GDM1 (cell line): ENCODE measurements at regions not wholly inside any gene's neighbourhood (a gene's known extent, or its start where the extent isn't known, plus 50 kb on each side); places are given as distances from the start of the nearest gene placed in this dataset.
"Not testable (repeated sequence)": the region's sequence is repeated elsewhere in the genome, so short reads cannot be mapped to it uniquely, and the experiment has no call there.

Experiments
- DNase-seq: peaks from one replicate; lab custom pipeline; 2025; lab: John Stamatoyannopoulos, UW

DNA sequence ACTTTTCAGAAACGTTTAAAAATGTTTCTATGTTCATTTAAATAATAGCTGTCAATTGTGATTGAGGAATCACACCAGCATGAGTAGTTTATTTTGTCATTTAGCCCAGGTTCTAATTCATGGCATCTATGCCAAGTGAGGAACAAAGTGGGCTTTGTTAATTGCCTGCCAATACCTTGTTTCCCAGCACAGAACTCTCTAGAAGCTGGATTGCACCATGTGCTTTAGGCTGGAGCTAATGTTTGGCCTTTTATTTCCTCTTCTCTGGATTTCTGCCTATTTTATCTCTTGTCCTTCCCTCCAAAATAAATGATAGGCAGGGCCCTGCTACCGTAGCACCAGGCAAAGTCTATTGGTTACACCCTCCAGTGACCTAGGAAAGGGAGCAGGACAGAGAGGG, 109.9 kb upstream of the ITGB1 start:
- DNase-seq: no peak

DNA sequence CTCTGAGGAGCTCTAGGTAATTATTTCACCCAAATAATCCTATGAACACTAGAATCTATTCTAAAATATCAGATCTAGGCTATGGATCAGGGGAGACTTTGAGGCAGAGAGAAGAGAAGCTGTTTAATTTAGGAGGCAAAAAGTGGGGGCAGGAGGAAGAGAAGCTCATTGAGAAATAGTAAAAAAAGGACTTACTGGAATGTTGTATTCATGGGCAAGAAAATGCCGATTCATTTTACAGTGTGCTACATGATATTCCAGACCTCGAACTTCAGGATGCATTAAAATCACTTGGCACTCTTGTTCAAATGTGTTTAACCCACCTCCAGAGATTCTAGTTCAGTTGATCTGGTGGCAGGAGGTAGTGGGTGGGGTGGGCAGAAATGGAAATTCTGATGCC, 109.5 kb upstream of the ITGB1 start:
- no peak for DNase-seq

DNA sequence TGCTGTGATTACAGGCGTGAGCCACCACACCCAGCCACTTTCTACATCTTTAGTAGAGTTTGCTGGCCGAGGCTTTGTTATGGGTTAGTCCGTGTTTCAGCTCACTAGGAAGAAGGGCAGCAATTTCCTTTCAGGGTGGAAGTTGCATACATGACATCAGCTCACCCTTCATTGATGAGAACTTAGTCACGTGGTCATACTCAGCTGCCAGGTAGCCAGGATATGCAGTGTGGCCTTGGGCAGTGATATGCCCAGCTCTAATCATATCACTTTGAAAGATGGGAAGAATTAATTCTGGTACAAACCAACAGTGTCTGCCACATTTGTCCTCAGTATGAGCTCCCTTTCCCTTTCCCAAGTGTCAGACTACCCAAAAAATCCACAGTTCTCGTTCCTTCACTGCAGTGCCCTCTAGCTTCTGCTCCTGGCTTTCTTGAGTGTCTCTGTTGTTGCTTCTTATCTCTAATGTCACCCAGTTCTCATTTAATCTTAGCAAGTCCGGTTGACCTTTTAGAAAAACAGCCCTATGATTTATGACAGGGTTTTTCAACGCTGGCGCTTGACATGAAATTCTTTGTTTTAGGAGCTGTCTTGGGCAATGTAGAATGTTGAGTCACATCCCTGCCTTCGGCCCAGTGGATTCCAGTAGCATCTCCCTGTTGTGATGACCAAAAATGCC, 108.7 kb upstream of the ITGB1 start:
- DNase-seq: no peak

DNA sequence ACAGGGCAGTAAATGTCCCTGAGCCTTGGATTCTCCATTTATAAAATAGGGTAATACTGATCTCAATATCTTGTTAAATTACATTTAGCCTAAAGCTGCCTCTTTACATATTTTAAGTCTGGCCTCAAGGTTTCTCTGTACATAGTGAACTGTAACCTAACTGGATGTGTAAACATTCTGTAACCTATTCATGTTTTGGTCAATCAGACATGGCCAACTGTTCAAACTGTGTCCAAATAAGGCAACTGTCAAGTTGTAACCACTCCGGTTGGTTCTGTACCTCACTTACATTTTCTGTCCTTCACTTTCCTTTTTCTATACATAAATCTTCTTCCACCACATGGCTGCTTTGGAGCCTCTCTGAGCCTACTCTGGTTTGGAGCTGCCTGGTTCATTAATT, 107.1 kb upstream of the ITGB1 start:
- DNase-seq: no peak

DNA sequence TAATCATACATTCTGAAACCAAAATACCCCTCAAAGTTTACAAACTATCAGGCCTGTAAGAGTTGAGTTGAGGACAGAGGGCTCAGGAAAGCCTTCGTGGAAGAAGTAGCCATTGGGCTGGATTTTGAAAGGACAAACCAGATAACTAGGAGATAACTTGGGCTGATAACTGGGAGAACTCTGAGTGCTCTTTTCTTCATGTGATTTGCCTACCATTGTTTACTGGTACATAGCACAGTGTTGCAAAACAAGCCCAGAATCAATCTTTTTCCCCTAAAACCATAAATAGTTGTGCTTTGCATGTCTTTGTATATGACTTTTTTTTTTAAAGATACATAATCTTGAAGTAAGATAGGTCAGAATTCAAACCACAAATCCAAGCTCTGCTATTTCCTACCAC, 106.7 kb upstream of the ITGB1 start:
- DNase-seq: no peak

DNA sequence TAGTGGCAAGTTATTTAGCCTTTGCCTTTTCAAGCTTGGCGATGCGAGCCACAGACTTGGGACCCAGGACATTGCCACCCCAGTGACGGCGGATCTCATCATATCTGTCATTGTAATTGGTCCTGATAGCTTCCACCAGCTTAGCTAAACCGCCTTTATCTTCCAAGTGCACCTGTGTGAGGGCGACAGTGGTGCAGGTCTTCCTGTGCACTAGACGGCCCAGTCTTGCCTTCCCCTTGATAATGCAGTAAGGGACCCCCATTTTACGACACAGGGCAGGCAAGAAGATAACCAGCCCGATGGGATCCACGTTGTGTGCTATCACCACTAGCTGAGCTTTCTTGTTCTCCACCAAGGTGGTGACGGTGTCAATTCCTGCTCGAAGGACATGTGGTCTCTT, 99.6 kb upstream of the ITGB1 start:
- no peak for DNase-seq

DNA sequence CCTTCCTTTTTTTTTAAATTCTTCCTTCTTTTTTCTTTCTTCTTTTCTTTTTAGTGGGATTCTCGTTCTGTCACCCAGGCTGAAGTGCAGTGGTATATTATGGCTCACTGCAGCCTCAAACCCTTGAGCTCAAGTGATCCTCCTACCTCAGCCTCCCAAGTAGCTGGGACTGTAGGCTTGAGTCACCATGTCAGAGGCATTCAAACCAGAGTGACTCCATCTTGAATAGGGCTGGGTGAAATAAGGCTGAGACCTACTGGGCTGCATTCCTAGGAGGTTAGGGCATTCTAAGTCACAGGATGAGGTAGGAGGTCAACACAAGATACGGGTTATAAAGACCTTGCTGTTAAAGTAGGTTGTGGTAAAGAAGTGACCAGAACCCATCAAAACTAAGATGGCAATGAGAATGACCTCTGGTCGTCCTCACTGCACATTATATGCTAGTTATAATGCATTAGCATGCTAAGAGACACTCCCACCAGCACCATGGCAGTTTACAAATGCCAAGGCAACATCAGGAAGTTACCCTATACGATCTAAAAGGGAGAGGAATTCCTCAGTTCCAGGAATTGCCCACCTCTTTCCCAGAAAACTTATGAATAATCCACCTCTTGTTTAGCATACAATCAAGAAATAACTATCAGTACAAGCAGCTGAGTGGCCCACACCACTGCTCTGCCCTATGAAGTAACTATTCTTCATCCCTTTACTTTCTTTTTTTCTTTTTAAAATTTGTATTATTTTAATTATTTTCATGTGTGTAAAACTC, 99.0 kb upstream of the ITGB1 start:
- no peak for DNase-seq

DNA sequence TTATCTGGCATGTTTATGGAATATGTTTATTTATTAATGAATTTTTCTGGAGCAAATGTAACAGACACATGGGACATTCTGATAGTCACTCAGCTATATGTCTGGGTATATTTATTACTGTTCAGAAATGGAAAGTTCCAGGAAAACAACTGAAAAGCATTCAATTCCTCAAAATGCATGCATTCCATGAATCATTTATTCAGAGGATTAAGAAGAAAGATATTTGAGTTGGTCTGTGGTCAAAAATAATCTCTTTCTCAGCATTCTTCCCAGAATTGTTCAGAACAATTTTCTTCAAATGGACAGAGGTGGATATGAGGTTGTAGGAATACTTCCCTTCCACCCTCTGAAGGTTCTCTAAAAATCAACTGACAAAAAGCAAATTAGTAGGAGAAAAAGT, 97.6 kb upstream of the ITGB1 start:
- DNase-seq: no peak

DNA sequence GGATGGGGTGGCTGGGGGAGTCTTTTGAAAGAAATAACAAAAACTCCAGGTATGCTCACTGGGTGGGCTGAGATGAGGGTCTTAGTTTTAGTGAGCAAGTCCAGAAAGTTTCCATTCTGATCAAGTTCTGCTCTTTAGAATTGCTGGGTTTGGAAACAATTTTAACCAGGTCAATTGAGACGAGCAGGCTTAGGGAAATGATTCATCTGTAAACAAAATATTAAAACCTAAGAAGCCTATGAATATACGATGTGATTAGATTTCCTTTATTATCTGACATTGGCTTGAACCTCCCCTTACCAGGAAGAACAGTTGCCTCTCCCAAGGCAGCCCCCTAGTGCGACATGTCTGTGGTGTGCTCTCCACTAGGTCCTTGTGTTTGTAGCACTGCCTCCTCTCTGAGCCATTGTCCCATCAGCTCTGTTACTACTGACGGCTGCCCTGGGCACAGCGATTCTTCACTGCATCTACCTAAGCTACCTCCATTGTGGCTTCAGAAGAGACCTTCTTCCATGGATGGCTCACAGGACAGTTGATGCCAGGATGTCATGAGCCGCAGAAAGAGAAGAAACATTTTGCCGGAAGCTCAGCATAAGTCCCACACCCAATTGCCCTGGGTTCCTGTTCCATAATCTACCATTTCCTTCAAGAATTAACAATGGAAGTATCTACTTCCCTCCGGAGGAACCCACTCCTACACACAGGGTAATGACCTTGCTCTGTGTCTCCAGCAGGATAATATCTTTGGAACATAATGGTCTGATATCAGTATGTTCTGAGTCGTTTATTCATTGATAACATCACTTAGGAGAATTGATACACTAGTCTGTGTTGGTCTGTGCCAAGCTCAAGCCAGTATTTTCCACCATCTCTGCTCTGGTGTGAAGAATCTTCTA, 95.1 kb upstream of the ITGB1 start:
- no peak for DNase-seq

DNA sequence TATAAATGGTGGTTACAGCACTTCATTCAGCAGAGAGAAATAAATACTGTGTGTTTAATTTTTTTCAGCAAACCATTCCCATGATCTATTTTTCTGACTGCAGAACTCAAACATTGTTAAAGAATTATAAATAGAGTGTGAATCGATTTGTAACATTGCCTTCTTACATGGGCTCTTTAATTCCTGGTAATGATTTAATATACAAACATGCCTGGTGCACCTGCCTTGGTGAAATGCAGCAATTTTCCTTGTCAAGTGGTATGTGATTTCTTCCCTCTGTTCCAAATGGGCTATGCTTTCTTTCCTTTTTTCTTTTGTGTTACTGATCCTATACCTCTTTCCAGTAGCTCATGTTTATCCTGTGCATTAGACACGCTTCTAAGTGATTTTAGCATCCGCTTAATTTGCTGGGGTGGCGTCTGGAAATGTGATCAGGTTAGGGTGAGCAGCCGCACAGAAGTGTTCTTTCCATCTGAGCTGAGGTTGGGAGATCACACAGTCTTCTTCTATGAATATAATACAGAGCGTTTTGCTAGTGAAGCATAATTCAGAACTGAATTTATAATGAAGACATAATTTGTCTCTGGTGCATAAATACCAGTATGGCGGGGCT, 94.3 kb upstream of the ITGB1 start:
- no peak for DNase-seq

DNA sequence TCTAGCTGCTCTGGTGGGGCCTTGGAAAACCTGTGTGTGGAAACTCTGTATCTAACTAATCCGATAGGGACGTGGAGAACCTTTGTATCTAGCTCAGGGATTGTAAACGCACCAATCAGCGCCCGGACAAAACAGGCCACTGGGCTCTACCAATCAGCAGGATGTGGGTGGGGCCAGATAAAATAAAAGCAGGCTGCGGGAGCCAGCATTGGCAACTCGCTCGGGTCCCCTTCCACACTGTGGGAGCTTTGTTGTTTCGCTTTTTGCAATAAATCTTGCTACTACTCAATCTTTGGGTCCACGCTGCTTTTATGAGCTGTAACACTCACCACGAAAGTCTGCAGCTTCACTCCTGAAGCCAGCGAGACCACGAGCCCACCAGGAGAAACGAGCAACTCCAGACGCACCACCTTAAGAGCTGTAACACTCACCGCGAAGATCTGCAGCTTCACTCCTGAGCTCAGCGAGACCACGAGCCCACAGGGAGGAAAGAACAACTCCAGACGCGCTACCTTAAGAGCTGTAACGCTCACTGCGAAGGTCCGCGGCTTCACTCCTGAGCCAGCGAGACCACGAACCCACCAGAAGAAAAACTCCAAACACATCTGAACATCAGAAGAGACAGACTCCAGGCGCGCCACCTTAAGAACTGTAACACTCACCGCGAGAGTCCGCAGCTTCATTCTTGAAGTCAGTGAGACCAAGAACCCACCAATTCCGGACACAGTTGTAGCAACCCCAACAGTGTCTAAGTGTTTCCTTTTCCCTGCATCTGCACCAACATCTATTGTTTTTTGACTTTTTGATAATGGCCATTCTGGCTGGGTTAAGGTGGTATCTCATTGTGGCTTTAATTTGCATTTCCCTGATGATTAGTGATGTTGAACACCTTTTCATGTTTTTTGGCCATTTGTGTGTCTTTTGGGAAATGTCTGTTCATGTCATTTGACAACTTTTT, 92.2 kb upstream of the ITGB1 start:
- DNase-seq: not testable (repeated sequence)

DNA sequence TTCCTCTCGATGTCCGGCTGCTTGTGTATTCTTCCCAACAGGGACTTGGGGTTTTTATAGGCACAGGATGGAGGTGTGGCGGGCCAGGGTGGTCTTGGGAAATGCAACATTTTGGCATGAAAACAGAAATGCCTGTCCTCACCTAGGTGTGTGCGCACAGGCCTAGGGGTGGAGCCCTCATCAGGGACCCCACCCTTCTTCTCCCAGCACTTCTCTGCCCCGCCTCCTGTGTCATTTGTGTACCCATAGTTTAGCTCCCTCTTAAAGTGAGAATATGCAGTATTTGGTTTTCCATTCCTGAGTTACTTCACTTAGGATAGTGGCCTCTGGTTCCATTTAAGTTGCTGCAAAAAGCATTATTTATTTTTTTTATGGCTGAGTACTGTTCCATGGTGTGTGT, 90.2 kb upstream of the ITGB1 start:
- DNase-seq: no peak

DNA sequence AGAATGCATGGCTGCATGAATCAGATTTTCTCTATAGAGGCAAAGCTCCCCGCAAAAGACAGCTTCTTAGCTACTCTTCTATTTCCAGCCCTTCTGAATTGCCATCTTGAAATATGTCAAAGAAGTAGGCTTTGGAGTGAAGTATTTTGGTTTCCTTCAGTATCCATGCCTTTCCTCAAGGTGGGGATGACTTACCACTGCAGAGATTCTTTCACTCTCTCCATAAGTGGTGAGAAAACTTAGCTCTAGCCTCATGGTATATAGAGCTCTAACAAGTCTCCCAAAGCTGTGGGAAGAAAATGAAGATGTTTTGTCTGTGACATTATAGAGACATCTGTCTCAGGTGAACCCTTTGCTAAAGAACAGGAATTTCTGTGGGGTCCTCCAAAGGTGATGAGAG, 89.6 kb upstream of the ITGB1 start:
- no peak for DNase-seq

DNA sequence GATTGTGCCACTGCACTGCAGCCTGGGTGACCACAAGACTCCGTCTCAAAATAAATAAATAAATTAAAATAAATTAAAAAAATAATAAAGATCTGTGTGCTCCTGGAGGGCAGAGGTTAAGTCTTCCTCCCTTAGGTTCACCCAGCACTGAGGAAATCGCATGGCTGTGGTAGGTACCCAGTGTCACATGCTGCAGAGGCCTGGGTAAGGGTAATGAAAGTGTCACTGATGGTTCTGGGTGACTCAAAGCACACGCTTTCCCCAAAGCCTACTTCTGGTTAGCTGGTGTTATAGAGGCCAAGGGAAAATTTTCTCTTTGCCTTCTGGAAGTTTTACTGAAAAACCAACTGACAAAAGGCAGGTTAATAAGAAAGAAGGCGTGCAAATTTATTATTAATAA, 88.8 kb upstream of the ITGB1 start:
- DNase-seq: no peak

DNA sequence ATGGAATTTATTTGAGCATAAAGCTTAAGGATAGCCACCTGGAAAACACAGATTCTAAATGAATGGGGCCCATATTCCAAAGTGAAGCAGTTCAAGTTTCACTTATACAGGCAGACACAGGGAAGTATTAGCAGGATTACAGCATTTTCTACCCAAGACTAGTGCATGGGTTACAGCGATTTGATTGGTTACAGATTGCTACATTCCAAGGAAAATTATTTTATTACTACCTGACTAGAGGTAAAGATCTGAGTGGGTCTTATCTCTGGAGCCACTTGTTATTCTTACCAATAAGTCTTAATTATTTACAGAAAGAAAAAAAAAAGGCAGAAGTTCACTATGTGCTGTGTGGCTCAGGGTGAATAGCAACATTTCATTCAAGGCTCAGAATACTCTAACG, 87.4 kb upstream of the ITGB1 start:
- no peak for DNase-seq

DNA sequence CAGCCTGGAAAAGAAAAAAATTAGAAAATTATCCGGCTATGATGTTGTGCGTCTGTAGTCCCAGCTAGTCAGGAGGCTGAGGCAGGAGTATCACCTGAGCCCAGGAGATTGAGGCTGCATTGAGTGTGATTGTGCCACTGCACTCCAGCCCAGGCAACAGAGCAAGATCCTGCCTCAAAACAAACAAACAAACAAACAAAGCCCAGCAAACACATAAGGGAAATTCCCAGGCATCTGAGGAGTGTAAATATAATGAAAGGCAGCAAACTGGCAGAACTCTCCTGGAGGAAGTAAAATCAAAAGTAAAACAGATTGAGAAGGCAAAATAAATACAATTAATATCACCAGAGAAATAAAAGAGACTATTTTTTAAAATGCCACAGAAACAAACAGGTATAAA, 84.5 kb upstream of the ITGB1 start:
- no peak for DNase-seq

DNA sequence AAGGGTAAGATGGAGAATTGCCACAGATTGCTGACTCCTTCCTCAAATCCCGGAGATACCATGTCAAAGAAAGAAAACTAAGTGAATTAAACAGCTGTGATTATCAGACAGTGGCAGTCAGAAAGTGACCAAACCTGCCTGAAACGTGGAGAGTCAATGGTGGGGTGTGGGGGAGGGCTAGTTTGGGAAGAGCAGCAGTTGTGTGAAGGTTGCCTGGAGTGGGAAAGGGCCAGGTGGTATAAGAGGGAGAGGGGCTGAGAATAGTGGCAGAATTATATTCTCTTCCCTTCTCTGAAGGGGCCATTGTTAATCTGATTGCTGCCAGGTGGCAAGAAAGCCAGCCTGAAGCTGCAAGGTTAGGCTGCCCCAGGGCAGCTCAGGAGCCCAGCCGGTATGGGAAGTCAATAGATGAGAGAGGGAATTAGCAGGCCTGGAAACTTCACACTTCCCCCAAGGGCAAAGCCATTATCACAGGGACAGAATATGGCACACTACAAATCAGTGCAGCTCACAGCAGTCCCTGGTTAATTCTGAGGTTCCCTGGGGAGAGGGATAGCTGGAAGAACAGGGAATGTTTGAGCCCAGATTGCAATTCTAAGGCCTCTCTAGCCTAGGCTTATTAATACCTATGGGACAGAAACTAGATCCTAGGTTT, 83.9 kb upstream of the ITGB1 start:
- no peak for DNase-seq

DNA sequence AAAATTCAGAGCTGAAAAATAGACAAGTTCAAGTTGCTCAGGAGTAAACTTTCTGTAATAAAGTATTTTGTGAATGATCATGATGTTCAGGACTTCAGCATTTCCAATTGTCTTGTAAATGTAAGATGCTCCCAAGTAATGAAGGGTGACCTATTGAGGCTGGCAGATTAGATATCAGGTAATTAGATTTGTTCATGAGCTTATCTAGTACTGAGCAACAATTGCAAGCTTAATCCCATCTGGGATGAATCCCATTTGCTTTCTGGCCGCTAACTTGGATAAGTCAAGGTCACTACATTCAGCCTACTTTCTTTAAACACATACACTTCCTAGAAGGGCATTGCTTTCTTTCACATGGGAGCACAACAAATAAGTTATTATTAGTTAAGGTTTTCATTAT, 82.4 kb upstream of the ITGB1 start:
- no peak for DNase-seq

DNA sequence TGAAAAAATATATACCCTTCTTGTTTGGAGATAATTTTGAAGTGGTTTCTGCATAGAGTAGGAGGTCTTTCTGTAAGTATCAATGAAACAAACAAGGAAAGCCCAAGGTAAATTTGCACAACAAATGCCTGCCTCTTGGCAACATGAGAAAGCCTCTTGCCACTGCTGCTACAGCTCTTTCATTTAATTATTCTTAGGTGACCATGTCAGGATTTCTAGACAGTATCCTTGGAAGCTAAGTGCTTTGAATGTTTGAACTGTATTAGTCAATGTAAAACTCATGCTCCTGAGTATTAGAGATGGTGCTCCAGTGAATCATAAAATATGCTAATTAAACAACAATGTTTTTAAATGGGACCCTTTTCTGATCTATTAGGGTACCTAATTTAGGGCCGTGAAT, 81.2 kb upstream of the ITGB1 start:
- no peak for DNase-seq

DNA sequence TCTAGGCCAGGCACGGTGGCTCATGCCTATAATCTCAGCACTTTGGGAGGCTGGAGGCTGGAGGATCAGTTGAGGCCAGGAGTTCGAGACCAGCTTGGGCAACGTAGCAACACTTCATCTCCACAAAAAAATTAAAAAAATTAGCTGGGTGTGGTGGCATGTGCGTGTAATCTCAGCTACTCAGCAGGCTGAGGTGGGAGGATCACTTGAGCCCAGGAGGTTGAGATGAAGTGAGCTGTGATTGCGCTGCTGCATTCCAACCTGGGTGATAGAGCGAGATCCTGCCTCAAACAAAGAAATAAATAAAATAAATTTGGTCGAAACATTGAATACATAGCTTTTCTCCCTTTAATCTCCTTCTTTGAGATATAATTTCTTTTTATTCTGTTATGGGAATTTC, 80.6 kb upstream of the ITGB1 start:
- no peak for DNase-seq

DNA sequence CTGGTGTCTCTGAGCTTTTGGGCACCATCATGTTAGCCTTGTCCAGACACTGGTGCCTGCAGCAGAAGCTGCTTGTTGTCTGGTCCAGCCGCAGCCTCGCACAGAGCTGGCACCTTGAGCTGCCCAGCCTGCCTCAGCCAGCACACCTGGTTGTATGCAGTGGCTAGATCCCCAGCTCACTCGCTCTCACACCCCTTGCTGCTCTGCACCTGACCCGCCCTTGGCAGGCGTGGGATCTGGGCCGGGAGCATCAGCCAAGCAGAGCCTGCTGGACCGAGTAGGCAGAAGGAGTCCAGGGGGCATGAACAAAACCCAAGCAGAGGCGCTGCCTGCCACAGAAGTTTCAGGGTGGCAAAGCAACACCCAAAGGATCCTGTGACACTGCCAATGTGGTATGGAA, 79.7 kb upstream of the ITGB1 start:
- DNase-seq: no peak
